ENCODE measurements at regions not wholly inside any gene's neighbourhood (a gene's known extent, or its start where the extent isn't known, plus 50 kb on each side); places are given as distances from the start of the nearest gene placed in this dataset.

DNA sequence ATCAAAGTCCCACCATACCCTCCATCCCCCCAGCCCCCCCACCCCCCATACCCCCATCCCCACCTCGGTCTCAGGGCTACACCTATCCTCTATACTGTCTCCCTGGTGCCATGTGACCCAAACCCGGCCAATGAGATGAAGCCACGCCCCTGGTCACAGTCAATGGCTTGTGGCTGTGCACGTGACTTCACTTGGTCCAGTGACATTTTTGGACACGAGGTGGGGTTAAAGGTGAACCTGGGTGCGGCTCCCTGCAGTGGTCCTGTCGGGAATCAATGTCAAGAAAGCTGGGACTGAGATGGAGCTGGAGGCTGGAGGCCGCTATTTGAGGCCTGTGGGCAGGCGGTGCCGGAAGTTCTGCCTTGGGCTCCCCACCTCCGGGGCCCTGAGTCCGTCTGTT, 100.7 kb upstream of the MAP1LC3B2 start:
- no TSS peak for BruUV-seq (replicated peaks)
- H3K4me3 ChIP-seq (replicated peaks in 1 of 3; ENCODE audit: insufficient read depth in 1 of 3, low read depth in 2 of 3, low read length in 3 of 3) = no peak overlapping the region
- no peaks in the 10 kb centered on the region for H3K9me3 ChIP-seq (ENCODE audit: low read length)
- TF ChIP-seq HOXA3 (CRISPR knock-in tag; IDR thresholded peaks at IDR 0.05) = no peak
- CTCF ChIA-PET (ENCODE audit: low intra/inter-chr PET ratio, low total read pairs) = no interaction called here
- WGBS (ENCODE audit: low lambda C conversion rate) = 31% methylated on average over 6 of the region's 12 CpGs
- no peak overlapping the region for H2AFZ ChIP-seq (ENCODE audit: low read length)
- ATAC-seq (no peak), DNase-seq (ENCODE audit: low spot score) (no peak), FAIRE-seq (no peak)
- POLR2A ChIA-PET = no interaction called here
- no peaks in the 10 kb centered on the region for H3K4me1 ChIP-seq (ENCODE audit: insufficient read depth, low read length)
- no peak overlapping the region for H3K4me2 ChIP-seq (ENCODE audit: low read depth, low read length)
- H3K79me2 ChIP-seq (ENCODE audit: insufficient read depth, low read length) = no peaks in the 10 kb centered on the region
- H3K27me3 ChIP-seq (ENCODE audit: control insufficient read depth in 1 of 2, insufficient read depth in 2 of 2, low read length in 2 of 2) = peaks cover 1 to 16% of the 10 kb centered on the region in 2 experiments; a peak in 2 of 5 replicates
- in situ Hi-C loops (cut with HindIII; ENCODE audit: extremely low pct_ligation_motif_present, low pct_unique_long_range_greater_than_20kb) = no loop called here
- no peak overlapping the region for H3K9ac ChIP-seq (ENCODE audit: insufficient read depth, low read depth, low read length)
- H4K20me1 ChIP-seq (ENCODE audit: insufficient read depth, low read length) = no peaks in the 10 kb centered on the region
- H3K27ac ChIP-seq (ENCODE audit: extremely low read length, insufficient read depth, low read length) = no peak overlapping the region
- intact Hi-C loops (cut with micrococcal nuclease; ENCODE audit: unreplicated experiment) = no loop called here
- no peaks in the 10 kb centered on the region for H3K36me3 ChIP-seq (replicated peaks in 1 of 2; ENCODE audit: control insufficient read depth in 1 of 2, insufficient read depth in 2 of 2, low read length in 2 of 2)

DNA sequence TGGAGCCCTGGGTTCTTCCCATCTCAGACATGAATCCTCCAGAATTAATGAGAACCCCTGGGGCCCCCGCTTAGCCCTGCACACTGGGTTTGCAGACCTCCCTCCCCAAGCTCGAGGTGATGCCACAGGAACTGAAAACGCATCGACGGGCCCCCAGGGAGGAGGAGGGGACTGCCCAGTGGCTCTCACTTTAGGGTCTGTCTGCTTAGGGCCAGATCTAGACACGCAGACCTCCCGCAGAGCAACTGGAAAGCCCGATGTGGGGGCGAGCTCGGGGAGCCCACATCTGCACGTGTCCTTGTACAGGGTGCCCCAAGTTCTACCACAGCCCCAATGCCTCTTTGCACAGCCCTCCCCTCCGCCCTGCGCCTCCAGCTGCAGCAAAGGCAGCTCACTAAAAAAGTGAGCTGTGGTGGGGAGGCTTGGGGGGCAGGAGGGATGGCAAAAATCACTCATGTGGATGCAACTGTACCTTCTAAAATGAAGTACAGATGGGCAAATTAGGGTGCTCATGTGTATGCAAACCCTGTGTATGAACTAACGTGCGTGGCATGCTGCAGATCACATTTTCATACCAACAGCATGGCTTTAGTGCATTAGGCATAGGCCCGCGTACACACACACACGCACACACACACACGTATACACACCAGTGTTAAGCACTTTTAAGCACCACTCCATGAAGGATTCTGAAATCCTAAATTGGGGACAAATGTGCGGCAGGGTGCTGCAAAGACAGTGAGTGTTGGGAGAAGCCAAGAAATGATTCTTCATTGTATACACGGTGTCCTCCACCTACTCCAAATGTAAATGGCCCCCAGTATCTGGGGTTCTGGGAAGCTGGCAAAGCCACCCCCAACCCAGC, 99.9 kb upstream of the MAP1LC3B2 start:
- DNase-seq (ENCODE audit: low spot score) = no peak
- Histone ChIP-seq H2AFZ (ENCODE audit: low read length) (no peak overlapping the region), H3K4me1 (ENCODE audit: insufficient read depth, low read length) (no peaks in the 10 kb centered on the region), H3K4me3 (replicated peaks in 1 of 3; ENCODE audit: insufficient read depth in 1 of 3, low read depth in 2 of 3, low read length in 3 of 3) (no peak overlapping the region), H3K27ac (ENCODE audit: extremely low read length, insufficient read depth, low read length) (no peak overlapping the region), H3K9ac (ENCODE audit: insufficient read depth, low read depth, low read length) (no peak overlapping the region), H3K9me3 (ENCODE audit: low read length) (no peaks in the 10 kb centered on the region), H3K27me3 (ENCODE audit: control insufficient read depth in 1 of 2, insufficient read depth in 2 of 2, low read length in 2 of 2) (peaks cover 1 to 14% of the 10 kb centered on the region in 2 experiments; a peak in 2 of 5 replicates), H3K4me2 (ENCODE audit: low read depth, low read length) (no peak overlapping the region), H4K20me1 (ENCODE audit: insufficient read depth, low read length) (no peaks in the 10 kb centered on the region), H3K36me3 (replicated peaks in 1 of 2; ENCODE audit: control insufficient read depth in 1 of 2, insufficient read depth in 2 of 2, low read length in 2 of 2) (no peaks in the 10 kb centered on the region), H3K79me2 (ENCODE audit: insufficient read depth, low read length) (no peaks in the 10 kb centered on the region)
- FAIRE-seq = no peak
- intact Hi-C loops (cut with micrococcal nuclease; ENCODE audit: unreplicated experiment) = no loop called here
- WGBS (ENCODE audit: low lambda C conversion rate) = 48% methylated on average over 13 of the region's 21 CpGs
- POLR2A ChIA-PET = no interaction called here
- ATAC-seq = no peak
- no TSS peak for BruUV-seq (replicated peaks)
- in situ Hi-C loops (cut with HindIII; ENCODE audit: extremely low pct_ligation_motif_present, low pct_unique_long_range_greater_than_20kb) = no loop called here
- CTCF ChIA-PET (ENCODE audit: low intra/inter-chr PET ratio, low total read pairs) = no interaction called here
- TF ChIP-seq ARNT2 (CRISPR knock-in tag; IDR thresholded peaks at IDR 0.05; ENCODE audit: low read depth) (no peak), NR3C1 (CRISPR knock-in tag; IDR thresholded peaks at IDR 0.05) (no peak)
- TF ChIP-seq, protein P1, sequence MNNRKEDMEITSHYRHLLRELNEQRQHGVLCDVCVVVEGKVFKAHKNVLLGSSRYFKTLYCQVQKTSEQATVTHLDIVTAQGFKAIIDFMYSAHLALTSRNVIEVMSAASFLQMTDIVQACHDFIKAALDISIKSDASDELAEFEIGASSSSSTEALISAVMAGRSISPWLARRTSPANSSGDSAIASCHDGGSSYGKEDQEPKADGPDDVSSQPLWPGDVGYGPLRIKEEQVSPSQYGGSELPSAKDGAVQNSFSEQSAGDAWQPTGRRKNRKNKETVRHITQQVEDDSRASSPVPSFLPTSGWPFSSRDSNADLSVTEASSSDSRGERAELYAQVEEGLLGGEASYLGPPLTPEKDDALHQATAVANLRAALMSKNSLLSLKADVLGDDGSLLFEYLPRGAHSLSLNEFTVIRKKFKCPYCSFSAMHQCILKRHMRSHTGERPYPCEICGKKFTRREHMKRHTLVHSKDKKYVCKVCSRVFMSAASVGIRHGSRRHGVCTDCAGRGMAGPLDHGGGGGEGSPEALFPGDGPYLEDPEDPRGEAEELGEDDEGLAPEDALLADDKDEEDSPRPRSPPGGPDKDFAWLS (CRISPR knock-in tag; IDR thresholded peaks at IDR 0.05; ENCODE audit: borderline replicate concordance) = no peak
- TF ChIP-seq, protein P2, sequence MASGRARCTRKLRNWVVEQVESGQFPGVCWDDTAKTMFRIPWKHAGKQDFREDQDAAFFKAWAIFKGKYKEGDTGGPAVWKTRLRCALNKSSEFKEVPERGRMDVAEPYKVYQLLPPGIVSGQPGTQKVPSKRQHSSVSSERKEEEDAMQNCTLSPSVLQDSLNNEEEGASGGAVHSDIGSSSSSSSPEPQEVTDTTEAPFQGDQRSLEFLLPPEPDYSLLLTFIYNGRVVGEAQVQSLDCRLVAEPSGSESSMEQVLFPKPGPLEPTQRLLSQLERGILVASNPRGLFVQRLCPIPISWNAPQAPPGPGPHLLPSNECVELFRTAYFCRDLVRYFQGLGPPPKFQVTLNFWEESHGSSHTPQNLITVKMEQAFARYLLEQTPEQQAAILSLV (CRISPR knock-in tag; IDR thresholded peaks at IDR 0.05; ENCODE audit: borderline replicate concordance) = no peak
- TF ChIP-seq, protein P3, sequence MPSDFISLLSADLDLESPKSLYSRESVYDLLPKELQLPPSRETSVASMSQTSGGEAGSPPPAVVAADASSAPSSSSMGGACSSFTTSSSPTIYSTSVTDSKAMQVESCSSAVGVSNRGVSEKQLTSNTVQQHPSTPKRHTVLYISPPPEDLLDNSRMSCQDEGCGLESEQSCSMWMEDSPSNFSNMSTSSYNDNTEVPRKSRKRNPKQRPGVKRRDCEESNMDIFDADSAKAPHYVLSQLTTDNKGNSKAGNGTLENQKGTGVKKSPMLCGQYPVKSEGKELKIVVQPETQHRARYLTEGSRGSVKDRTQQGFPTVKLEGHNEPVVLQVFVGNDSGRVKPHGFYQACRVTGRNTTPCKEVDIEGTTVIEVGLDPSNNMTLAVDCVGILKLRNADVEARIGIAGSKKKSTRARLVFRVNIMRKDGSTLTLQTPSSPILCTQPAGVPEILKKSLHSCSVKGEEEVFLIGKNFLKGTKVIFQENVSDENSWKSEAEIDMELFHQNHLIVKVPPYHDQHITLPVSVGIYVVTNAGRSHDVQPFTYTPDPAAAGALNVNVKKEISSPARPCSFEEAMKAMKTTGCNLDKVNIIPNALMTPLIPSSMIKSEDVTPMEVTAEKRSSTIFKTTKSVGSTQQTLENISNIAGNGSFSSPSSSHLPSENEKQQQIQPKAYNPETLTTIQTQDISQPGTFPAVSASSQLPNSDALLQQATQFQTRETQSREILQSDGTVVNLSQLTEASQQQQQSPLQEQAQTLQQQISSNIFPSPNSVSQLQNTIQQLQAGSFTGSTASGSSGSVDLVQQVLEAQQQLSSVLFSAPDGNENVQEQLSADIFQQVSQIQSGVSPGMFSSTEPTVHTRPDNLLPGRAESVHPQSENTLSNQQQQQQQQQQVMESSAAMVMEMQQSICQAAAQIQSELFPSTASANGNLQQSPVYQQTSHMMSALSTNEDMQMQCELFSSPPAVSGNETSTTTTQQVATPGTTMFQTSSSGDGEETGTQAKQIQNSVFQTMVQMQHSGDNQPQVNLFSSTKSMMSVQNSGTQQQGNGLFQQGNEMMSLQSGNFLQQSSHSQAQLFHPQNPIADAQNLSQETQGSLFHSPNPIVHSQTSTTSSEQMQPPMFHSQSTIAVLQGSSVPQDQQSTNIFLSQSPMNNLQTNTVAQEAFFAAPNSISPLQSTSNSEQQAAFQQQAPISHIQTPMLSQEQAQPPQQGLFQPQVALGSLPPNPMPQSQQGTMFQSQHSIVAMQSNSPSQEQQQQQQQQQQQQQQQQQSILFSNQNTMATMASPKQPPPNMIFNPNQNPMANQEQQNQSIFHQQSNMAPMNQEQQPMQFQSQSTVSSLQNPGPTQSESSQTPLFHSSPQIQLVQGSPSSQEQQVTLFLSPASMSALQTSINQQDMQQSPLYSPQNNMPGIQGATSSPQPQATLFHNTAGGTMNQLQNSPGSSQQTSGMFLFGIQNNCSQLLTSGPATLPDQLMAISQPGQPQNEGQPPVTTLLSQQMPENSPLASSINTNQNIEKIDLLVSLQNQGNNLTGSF (CRISPR knock-in tag; IDR thresholded peaks at IDR 0.05) = no peak
